22Rv1 (cell line): ENCODE measurements at regions not wholly inside any gene's neighbourhood (a gene's known extent, or its start where the extent isn't known, plus 50 kb on each side); places are given as distances from the start of the nearest gene placed in this dataset.

ENCODE experiments used
- ZFX ChIP-seq: fragments of 450-650 bp; IDR thresholded peaks from 2 replicates; pipeline ENCODE4 v1.6.1; 2017; ENCODE audit warnings: antibody characterized with exemption, borderline replicate concordance
- TF ChIP-seq, protein P1 (sequence below): fragments of 450-650 bp; IDR thresholded peaks from 2 replicates; pipeline ENCODE4 v1.5.1; 2017; ENCODE audit warnings: mild to moderate bottlenecking

DNA sequence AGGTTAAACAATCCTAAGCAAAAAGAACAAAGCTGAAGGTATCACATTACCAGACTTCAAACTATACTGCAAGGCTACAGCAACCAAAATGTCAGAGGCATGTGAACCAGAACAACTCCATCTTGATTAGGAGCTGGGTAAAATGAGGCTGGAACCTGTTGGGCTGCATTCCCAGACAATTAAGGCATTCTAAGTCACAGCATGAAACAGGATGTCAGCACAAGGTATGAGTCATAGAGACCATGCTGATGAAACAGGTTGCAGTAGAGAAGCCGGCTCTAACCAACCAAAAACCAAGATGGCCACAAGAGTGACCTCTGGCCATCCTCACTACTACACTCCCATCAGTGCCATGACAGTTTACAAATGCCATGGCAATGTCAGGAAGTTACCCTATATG, 252.0 kb downstream of the RASEF start:
- TF ChIP-seq, protein P1, sequence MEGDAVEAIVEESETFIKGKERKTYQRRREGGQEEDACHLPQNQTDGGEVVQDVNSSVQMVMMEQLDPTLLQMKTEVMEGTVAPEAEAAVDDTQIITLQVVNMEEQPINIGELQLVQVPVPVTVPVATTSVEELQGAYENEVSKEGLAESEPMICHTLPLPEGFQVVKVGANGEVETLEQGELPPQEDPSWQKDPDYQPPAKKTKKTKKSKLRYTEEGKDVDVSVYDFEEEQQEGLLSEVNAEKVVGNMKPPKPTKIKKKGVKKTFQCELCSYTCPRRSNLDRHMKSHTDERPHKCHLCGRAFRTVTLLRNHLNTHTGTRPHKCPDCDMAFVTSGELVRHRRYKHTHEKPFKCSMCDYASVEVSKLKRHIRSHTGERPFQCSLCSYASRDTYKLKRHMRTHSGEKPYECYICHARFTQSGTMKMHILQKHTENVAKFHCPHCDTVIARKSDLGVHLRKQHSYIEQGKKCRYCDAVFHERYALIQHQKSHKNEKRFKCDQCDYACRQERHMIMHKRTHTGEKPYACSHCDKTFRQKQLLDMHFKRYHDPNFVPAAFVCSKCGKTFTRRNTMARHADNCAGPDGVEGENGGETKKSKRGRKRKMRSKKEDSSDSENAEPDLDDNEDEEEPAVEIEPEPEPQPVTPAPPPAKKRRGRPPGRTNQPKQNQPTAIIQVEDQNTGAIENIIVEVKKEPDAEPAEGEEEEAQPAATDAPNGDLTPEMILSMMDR, result no peak
- no peak for TF ChIP-seq ZFX
